Uterus (tissue), 2 donors: ENCODE measurements at regions not wholly inside any gene's neighbourhood (a gene's known extent, or its start where the extent isn't known, plus 50 kb on each side); places are given as distances from the start of the nearest gene placed in this dataset.

ENCODE experiments used
- POLR2A ChIP-seq, 2 donors: fragments of 450-650 bp; IDR thresholded peaks; one replicate each; pipeline ENCODE4 v1.6.1; 2016; ENCODE audit warnings: antibody characterized with exemption in 2 of 2, mild to moderate bottlenecking in 1 of 2, moderate library complexity in 1 of 2
- TF ChIP-seq, protein P1 (sequence below), 4 experiments: fragments of 200-600 bp in 2 of 4; fragments of 450-650 bp in 2 of 4; sonication (generic) in 2 of 4; IDR thresholded peaks; one replicate each; pipeline ENCODE4 v1.5.1; 2016 to 2019; ENCODE audit warnings: antibody characterized with exemption in 4 of 4, mild to moderate bottlenecking in 2 of 4, moderate library complexity in 1 of 4

DNA sequence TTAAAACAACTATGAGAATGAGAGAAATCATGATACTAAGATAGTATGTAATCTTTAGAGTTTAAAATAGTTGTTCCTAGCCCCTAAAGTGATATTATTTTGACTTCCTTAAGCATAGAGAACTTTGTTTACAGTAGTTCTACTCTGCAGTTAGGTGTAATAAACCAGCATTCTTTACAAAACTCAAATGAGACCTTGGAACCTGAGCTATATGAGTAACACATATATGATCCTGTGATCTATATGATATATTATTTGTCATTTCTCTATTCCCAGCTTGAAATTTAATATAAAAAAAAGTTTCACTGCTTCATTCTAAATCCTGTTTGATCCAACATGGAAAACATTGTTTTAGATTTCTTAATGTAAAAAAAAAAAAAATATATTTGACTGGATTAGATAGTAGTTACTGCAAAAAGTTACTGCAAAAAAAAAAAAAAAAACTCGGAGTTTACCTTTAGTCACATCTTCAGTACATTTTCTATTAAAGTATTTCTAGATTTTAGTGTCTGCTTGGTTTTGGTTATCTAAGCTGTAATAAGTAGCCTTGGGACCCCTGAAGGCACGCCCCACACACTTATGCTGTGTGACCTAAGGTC is 463.8 kb downstream of the USP25 start:
- TF ChIP-seq, protein P1, sequence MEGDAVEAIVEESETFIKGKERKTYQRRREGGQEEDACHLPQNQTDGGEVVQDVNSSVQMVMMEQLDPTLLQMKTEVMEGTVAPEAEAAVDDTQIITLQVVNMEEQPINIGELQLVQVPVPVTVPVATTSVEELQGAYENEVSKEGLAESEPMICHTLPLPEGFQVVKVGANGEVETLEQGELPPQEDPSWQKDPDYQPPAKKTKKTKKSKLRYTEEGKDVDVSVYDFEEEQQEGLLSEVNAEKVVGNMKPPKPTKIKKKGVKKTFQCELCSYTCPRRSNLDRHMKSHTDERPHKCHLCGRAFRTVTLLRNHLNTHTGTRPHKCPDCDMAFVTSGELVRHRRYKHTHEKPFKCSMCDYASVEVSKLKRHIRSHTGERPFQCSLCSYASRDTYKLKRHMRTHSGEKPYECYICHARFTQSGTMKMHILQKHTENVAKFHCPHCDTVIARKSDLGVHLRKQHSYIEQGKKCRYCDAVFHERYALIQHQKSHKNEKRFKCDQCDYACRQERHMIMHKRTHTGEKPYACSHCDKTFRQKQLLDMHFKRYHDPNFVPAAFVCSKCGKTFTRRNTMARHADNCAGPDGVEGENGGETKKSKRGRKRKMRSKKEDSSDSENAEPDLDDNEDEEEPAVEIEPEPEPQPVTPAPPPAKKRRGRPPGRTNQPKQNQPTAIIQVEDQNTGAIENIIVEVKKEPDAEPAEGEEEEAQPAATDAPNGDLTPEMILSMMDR (IDR thresholded peaks at IDR 0.05): no peak
- TF ChIP-seq POLR2A (IDR thresholded peaks at IDR 0.05): no peak
